Loucy (cell line): ENCODE measurements at regions not wholly inside any gene's neighbourhood (a gene's known extent, or its start where the extent isn't known, plus 50 kb on each side); places are given as distances from the start of the nearest gene placed in this dataset.
"Not testable (repeated sequence)": the region's sequence is repeated elsewhere in the genome, so short reads cannot be mapped to it uniquely, and the experiment has no call there.

Source experiments
- CTCF ChIP-seq: fragments of 200-600 bp; sonication (generic); conservative IDR thresholded peaks from 2 replicates; pipeline ENCODE4 v1.5.1; 2014; ENCODE audit warnings: mild to moderate bottlenecking, antibody characterized with exemption, low read length
- EZH2phosphoT487 ChIP-seq: fragments of 200-600 bp; IDR thresholded peaks from 2 replicates; pipeline ENCODE4 v1.6.1; 2018; ENCODE audit warnings: antibody characterized with exemption, mild to moderate bottlenecking, moderate library complexity, borderline replicate concordance

DNA sequence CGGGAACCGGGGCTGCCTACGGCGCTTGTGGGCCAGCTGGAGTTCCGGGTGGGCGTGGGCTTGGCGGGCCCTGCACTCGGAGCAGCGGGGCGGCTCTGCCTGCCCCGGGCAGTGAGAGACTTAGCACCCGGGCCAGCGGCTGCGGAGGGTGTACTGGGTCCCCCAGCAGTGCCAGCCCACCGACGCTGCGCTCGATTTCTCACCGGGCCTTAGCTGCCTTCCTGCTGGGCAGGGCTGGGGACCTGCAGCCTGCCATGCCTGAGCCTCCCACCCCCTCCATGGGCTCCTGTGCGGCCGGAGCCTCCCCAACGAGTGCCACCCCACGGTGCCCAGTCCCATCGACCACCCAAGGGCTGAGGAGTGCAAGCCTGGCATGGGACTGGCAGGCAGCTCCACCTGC is 72.8 kb upstream of the SSBP2 start:
- TF ChIP-seq CTCF, EZH2phosphoT487: not testable (repeated sequence)
